Heart left ventricle (tissue), 13 donors: ENCODE measurements at regions not wholly inside any gene's neighbourhood (a gene's known extent, or its start where the extent isn't known, plus 50 kb on each side); places are given as distances from the start of the nearest gene placed in this dataset.

Source experiments
- POLR2A ChIP-seq, 2 donors: fragments of 450-650 bp; IDR thresholded peaks; one replicate each; pipeline ENCODE4 v1.6.1; 2017; ENCODE audit warnings: antibody characterized with exemption in 2 of 2, mild to moderate bottlenecking in 2 of 2, moderate library complexity in 2 of 2
- TF ChIP-seq, protein P1 (sequence below), 12 donors: fragments of 200-600 bp; sonication (generic) in 4 of 12; IDR thresholded peaks; one replicate each; pipeline versions ENCODE4 v1.5.0 to v1.8.0; 2018 to 2022; ENCODE audit warnings: antibody characterized with exemption in 12 of 12, mild to moderate bottlenecking in 5 of 12
- donor health status: ischemic (EF 13 %, LVEDD 7.1; RV severe dilation, severe dysfunction).
- donor health status: DM: no; HTN: yes; CAD: no.
- donor health status: DM: no; HTN: no; CAD: no.
- donor health status: ischemic (EF 25% LVEDD 6.9; RV normal size, moderate dysfunction).
- donor health status: ischemic (EF 25% LVEDD 5.7; RV mildly dilated, moderate dysfunction).
- donor health status: ischemic (EF 35%, LVEDD 5.7; RV mildly dilated, moderate dysfunction).
- donor health status: nonischemic (EF 11% LVEDD 7.7; RV severe dilation, severe dysfunction).
- donor health status: DM: yes; HTN: yes; CAD: no.
- donor health status: PGD.
- donor health status: ischemic (EF 29% LVEDD 5.4; RV normal size, mild dysfunction).
- donor health status: nonischemic (EF 23%, LVEDD 6.1; RV moderate dilation, normal function).

DNA sequence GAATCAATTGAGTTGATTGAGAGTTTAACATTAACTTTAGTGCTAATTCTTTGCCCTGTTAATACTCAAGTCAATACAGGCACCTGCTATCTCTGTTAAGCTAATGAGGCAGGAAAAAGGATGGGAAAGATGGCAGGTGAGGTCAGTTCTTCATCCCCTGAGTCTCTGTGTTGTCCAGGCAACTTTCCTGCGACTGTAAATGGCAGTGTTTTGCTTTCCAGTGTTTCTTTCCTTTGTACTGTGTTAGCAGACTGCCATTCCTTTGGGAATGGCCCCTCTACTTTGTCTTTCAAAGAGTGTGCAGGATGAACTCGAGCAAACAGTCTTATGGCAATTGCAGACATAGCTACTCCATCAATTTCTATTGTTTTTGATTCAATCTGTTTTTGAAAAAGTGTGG lies 202.2 kb upstream of the VLDLR start:
- no peak for TF ChIP-seq POLR2A (IDR thresholded peaks at IDR 0.05)
- TF ChIP-seq, protein P1, sequence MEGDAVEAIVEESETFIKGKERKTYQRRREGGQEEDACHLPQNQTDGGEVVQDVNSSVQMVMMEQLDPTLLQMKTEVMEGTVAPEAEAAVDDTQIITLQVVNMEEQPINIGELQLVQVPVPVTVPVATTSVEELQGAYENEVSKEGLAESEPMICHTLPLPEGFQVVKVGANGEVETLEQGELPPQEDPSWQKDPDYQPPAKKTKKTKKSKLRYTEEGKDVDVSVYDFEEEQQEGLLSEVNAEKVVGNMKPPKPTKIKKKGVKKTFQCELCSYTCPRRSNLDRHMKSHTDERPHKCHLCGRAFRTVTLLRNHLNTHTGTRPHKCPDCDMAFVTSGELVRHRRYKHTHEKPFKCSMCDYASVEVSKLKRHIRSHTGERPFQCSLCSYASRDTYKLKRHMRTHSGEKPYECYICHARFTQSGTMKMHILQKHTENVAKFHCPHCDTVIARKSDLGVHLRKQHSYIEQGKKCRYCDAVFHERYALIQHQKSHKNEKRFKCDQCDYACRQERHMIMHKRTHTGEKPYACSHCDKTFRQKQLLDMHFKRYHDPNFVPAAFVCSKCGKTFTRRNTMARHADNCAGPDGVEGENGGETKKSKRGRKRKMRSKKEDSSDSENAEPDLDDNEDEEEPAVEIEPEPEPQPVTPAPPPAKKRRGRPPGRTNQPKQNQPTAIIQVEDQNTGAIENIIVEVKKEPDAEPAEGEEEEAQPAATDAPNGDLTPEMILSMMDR (IDR thresholded peaks at IDR 0.05), result no peak
